Smooth muscle cell (in vitro differentiated cells): ENCODE measurements at regions not wholly inside any gene's neighbourhood (a gene's known extent, or its start where the extent isn't known, plus 50 kb on each side); places are given as distances from the start of the nearest gene placed in this dataset.
"Not testable (repeated sequence)": the region's sequence is repeated elsewhere in the genome, so short reads cannot be mapped to it uniquely, and the experiment has no call there.

Experiments
- DNase-seq: peaks from one replicate; lab custom pipeline; 2025; ENCODE audit not compliant: unreplicated experiment; lab: John Stamatoyannopoulos, UW
- H2AFZ ChIP-seq: fragments of 200-600 bp; sonication (generic); 2 replicates; pipeline ENCODE4 v1.6.0; 2016; ENCODE audit warnings: antibody characterized with exemption, low read depth, mild to moderate bottlenecking
- H3F3A ChIP-seq: fragments of 200-600 bp; sonication (generic); 2 replicates; pipeline ENCODE4 v1.6.0; 2017; ENCODE audit warnings: antibody characterized with exemption, low read depth
- H3K27ac ChIP-seq: fragments of 200-600 bp; sonication (generic); 2 replicates; pipeline ENCODE4 v1.5.1; 2016; ENCODE audit warnings: low read depth, mild to moderate bottlenecking
- H3K27me3 ChIP-seq: fragments of 200-600 bp; sonication (generic); 2 replicates; pipeline ENCODE4 v1.6.1; 2016; ENCODE audit warnings: low read depth, mild to moderate bottlenecking
- H3K36me3 ChIP-seq: fragments of 200-600 bp; sonication (generic); 2 replicates; pipeline ENCODE4 v1.5.1; 2016; ENCODE audit warnings: low read depth
- H3K4me1 ChIP-seq: fragments of 200-600 bp; sonication (generic); 2 replicates; pipeline ENCODE4 v1.5.1; 2016; ENCODE audit warnings: low read depth
- H3K4me2 ChIP-seq: fragments of 200-600 bp; sonication (generic); 2 replicates; pipeline ENCODE4 v1.6.0; 2016; ENCODE audit warnings: mild to moderate bottlenecking
- H3K4me3 ChIP-seq: fragments of 200-600 bp; sonication (generic); 2 replicates; pipeline ENCODE4 v1.5.1; 2016; ENCODE audit warnings: mild to moderate bottlenecking
- H3K79me2 ChIP-seq: fragments of 200-600 bp; sonication (generic); 2 replicates; pipeline ENCODE4 v1.6.0; 2016; ENCODE audit warnings: low read depth, mild to moderate bottlenecking
- H3K9ac ChIP-seq: fragments of 200-600 bp; sonication (generic); 2 replicates; pipeline ENCODE4 v1.6.0; 2016; ENCODE audit warnings: low read depth
- H3K9me3 ChIP-seq: fragments of 200-600 bp; sonication (generic); replicated peaks from 2 replicates; pipeline ENCODE4 v1.5.1; 2016; ENCODE audit warnings: low read depth
- H4K20me1 ChIP-seq: fragments of 200-600 bp; sonication (generic); 2 replicates; pipeline ENCODE4 v1.6.0; 2016; ENCODE audit warnings: low read depth
- WGBS: methylation state at CpG from one replicate; pipeline ENCODE4 v1.1.7; 2016; ENCODE audit warnings: low lambda C conversion rate; 5-methylcytosine and 5-hydroxymethylcytosine counted together
- TF ChIP-seq, protein P1 (sequence below): fragments of 200-600 bp; sonication (generic); IDR thresholded peaks from 2 replicates; pipeline ENCODE4 v1.5.1; 2017; ENCODE audit warnings: borderline replicate concordance, mild to moderate bottlenecking, antibody characterized with exemption; ENCODE audit not compliant: insufficient read depth, poor library complexity, severe bottlenecking

DNA sequence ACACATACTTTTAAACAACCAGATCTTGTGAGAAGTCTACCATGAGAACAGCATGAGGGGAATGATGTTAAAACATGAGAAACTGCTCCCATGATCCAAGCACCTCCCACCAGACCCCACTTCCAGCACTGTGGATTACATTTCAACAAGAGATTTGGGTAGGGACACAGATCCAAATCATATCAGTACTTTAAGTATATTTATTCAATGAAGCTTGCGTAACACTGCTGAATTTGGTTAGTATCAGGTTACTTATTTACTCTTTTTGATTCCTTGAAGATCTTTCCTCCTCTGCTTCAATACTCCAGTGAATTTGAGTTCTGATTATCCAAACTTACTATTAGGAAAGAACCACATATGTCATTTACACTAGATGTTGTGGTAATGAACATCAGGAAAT lies 418.6 kb downstream of the PIK3C3 start:
- H4K20me1 ChIP-seq, result no peaks in the 10 kb centered on the region
- no peak for DNase-seq
- H3K4me3 ChIP-seq, result no peak overlapping the region
- H3K27ac ChIP-seq, result no peak overlapping the region
- H2AFZ ChIP-seq, result peak overlapping the region; percentile 14
- no peaks in the 10 kb centered on the region for H3K4me1 ChIP-seq
- TF ChIP-seq, protein P1, sequence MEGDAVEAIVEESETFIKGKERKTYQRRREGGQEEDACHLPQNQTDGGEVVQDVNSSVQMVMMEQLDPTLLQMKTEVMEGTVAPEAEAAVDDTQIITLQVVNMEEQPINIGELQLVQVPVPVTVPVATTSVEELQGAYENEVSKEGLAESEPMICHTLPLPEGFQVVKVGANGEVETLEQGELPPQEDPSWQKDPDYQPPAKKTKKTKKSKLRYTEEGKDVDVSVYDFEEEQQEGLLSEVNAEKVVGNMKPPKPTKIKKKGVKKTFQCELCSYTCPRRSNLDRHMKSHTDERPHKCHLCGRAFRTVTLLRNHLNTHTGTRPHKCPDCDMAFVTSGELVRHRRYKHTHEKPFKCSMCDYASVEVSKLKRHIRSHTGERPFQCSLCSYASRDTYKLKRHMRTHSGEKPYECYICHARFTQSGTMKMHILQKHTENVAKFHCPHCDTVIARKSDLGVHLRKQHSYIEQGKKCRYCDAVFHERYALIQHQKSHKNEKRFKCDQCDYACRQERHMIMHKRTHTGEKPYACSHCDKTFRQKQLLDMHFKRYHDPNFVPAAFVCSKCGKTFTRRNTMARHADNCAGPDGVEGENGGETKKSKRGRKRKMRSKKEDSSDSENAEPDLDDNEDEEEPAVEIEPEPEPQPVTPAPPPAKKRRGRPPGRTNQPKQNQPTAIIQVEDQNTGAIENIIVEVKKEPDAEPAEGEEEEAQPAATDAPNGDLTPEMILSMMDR, result no peak
- H3K4me2 ChIP-seq, result no peak overlapping the region
- no peaks in the 10 kb centered on the region for H3K9me3 ChIP-seq
- no peaks in the 10 kb centered on the region for H3K79me2 ChIP-seq
- H3F3A ChIP-seq, result no peaks in the 10 kb centered on the region
- H3K9ac ChIP-seq, result no peak overlapping the region
- no peaks in the 10 kb centered on the region for H3K27me3 ChIP-seq
- no peaks in the 10 kb centered on the region for H3K36me3 ChIP-seq
- WGBS, result 97% methylated on average over 1 of the region's 1 CpG

DNA sequence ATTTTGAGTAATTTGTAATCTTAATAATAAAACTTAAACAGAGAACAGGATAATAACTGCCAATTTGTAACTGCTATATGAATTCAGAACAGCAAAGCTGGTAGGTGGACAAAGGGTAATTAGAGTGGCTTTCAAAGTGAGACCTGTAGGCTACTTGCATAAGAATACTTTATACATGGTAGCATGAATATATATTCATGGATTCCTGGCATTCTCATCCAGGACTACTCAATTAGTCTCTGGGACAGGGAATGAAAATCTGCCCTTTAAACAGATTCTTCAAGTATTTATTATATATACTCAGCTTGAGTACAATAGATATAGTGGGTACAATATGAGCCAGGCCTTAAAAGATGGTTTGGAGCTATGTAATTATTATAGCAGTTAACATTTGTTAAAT lies 419.9 kb downstream of the PIK3C3 start:
- TF ChIP-seq, protein P1, result no peak
- DNase-seq, result no peak
- H3K79me2 ChIP-seq, result no peaks in the 10 kb centered on the region
- no peaks in the 10 kb centered on the region for H3K9me3 ChIP-seq
- no peak overlapping the region for H2AFZ ChIP-seq
- H4K20me1 ChIP-seq, result no peaks in the 10 kb centered on the region
- no peaks in the 10 kb centered on the region for H3F3A ChIP-seq
- no peaks in the 10 kb centered on the region for H3K27me3 ChIP-seq
- no peak overlapping the region for H3K9ac ChIP-seq
- no peaks in the 10 kb centered on the region for H3K4me1 ChIP-seq
- no peak overlapping the region for H3K4me2 ChIP-seq
- H3K4me3 ChIP-seq, result no peak overlapping the region
- no peaks in the 10 kb centered on the region for H3K36me3 ChIP-seq
- H3K27ac ChIP-seq, result no peak overlapping the region

DNA sequence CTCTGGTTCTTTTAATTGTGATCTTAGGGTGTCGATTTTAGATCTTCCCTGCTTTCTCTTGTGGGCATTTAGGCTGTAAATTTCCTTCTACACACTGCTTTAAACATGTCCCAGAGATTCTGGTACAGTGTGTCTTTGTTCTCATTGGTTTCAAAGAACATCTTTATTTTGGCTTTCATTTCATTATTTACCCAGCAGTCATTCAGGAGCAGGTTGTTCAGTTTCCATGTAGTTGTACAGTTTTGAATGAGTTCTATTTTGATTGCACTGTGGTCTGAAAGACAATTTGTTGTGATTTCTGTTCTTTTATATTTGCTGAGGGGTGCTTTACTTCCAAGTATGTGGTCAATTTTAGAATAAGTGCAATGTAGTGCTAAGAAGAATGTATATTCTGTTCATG lies 423.8 kb downstream of the PIK3C3 start:
- WGBS, result 83% methylated on average over 1 of the region's 1 CpG
- not testable (repeated sequence) for H3K9me3 ChIP-seq, H3K36me3 ChIP-seq, H3K4me3 ChIP-seq, H3K4me2 ChIP-seq, H2AFZ ChIP-seq, H3K27ac ChIP-seq, DNase-seq, H3F3A ChIP-seq, H3K4me1 ChIP-seq, H3K79me2 ChIP-seq, H3K9ac ChIP-seq, H4K20me1 ChIP-seq, H3K27me3 ChIP-seq

DNA sequence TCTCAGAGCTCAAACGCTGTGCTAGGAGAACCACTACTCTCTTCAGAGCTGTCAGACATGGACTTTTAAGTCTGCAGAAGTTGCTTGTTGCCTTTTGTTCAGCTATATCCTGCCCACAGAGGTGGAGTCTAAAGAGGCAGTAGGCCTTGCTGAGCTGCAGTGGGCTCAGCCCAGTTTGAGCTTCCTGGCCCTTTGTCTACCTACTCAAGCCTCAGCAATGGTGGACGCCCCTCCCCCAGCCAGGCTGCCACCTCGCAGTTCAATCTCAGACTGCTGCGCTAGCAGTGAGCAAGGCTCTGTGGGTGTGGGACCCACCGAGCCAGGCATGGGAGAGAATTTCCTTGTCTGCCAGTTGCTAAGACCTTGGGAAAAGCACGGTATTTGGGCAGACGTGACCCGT lies 426.2 kb downstream of the PIK3C3 start:
- not testable (repeated sequence) for H3K27me3 ChIP-seq, H3K4me1 ChIP-seq, H3K9me3 ChIP-seq, H3K9ac ChIP-seq, H3K4me3 ChIP-seq, H3K27ac ChIP-seq, H2AFZ ChIP-seq, DNase-seq, H3F3A ChIP-seq, H3K79me2 ChIP-seq, H4K20me1 ChIP-seq, H3K4me2 ChIP-seq, H3K36me3 ChIP-seq
- 97% methylated on average over 8 of the region's 8 CpGs for WGBS

DNA sequence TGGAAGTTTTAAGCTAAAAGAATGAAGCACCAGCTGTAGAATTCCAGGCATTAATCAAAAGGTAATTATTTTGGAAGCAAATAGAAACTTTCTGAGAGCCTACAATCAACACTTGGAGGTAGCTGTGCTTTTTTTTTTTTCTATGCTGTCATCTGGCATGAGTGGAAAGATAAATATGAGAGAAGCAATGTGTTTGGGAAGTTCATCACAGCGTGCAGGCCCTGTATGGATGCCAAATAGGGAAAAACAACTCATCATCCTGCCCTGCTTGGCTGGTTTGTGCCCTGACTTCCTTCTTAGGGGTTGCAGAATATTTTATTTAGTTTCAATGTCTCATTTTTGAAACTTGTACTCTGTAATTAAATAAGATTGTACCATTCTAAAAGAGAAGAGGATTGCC lies 437.4 kb downstream of the PIK3C3 start:
- no peak for DNase-seq
- Histone ChIP-seq H3K4me1 (no peaks in the 10 kb centered on the region), H3K9ac (no peak overlapping the region), H3K27me3 (no peaks in the 10 kb centered on the region), H3K36me3 (no peaks in the 10 kb centered on the region), H3F3A (no peaks in the 10 kb centered on the region), H3K79me2 (no peaks in the 10 kb centered on the region), H3K4me2 (no peak overlapping the region), H4K20me1 (no peaks in the 10 kb centered on the region), H3K4me3 (no peak overlapping the region), H2AFZ (no peak overlapping the region), H3K27ac (no peak overlapping the region), H3K9me3 (no peaks in the 10 kb centered on the region)
- TF ChIP-seq, protein P1, result no peak
- WGBS, result 66% methylated on average over 1 of the region's 1 CpG
